ENCODE measurements at regions not wholly inside any gene's neighbourhood (a gene's known extent, or its start where the extent isn't known, plus 50 kb on each side); places are given as distances from the start of the nearest gene placed in this dataset.

GRCh38 chr20:57802765-57803507, 93.1 kb upstream of the PMEPA1 start:
- TF ChIP-seq CTCF (conservative IDR thresholded peaks at IDR 0.05; ENCODE audit: low read depth in 2 of 2), result no peak
- no peak for TF ChIP-seq ETS1 (IDR thresholded peaks at IDR 0.05)
- no peak for TF ChIP-seq REST (IDR thresholded peaks at IDR 0.05; ENCODE audit: unreplicated experiment)
- TF ChIP-seq CREB1 (CRISPR knock-in tag; IDR thresholded peaks at IDR 0.05; ENCODE audit: low read depth), result no peak
- no peak for TF ChIP-seq EZH2 (IDR thresholded peaks at IDR 0.05; ENCODE audit: low read depth, unreplicated experiment)
- no peak for TF ChIP-seq POLR2AphosphoS5 (IDR thresholded peaks at IDR 0.05; ENCODE audit: low read depth)
